Renal pelvis (tissue), 1 donor: ENCODE measurements at regions not wholly inside any gene's neighbourhood (a gene's known extent, or its start where the extent isn't known, plus 50 kb on each side); places are given as distances from the start of the nearest gene placed in this dataset.
"Not testable (repeated sequence)": the region's sequence is repeated elsewhere in the genome, so short reads cannot be mapped to it uniquely, and the experiment has no call there.

Experiments
- DNase-seq: peaks from one replicate; pipeline ENCODE4 v3.0.0-alpha.2; 2013

DNA sequence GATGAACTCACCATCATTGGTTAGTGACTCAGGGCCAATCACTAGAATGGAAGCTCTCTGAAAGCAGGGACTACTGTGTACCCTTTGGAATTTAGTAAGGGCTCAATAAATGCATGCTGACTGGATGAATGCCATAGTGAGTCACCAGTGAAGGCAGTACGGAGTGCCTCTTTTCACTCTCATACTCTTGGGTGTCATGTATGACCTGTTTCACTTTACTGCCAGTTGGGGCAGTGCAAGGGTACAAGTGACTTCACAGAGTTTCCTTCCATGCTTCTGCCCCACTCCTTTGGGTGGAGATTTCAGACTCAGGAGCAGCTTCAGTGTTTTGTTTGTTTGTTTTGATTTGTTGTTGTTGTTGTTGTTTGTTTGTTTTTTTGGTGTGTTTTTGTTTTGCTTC, 57.7 kb downstream of the SOX3 start:
- DNase-seq, result no peak

- DNase-seq, result peak; percentile 2
These were observed 64.0 kb downstream of the SOX3 start for GRCh38 chrX:140440876-140441275.

DNA sequence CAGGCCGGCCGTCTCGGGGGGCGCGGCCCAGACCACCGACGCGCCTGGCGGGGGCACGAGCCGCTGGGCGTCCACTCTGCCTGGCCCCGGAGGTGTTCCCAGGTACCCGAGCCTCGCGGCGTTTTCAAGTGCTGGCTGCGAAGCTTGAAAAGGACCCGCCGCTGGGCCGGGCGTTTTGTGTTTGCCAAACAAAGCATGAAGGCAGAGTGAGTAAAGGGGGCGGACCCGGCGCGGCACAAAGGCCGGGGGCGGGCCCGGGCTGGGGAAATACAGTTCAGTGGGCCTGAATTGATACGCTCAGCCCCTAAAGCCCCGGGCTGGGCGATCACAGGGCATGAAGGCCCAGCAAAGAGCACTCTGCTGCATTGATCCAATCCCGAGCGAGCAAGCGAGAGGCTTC, 65.4 kb downstream of the SOX3 start:
- peak; percentile 30 for DNase-seq

DNA sequence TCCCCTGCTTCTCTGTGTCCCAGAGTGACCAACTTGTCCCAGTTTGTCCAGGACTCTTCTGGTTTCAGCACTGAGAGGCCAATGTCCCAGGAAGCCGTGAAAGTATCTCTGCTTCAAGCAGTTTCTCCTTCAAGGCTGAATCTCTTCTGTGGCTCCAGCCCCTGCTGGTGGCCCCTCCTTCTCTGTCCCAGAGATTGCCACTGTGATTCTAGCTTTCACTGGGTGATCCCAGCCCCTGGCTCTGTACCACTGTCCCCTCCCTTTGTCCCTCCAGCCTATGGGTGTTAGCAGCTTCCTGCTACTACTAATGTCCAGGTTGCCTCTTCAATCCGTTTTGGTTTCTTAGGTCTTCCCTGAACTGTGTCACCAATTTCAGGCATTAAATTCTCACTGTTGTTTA, 70.5 kb downstream of the SOX3 start:
- no peak for DNase-seq

DNA sequence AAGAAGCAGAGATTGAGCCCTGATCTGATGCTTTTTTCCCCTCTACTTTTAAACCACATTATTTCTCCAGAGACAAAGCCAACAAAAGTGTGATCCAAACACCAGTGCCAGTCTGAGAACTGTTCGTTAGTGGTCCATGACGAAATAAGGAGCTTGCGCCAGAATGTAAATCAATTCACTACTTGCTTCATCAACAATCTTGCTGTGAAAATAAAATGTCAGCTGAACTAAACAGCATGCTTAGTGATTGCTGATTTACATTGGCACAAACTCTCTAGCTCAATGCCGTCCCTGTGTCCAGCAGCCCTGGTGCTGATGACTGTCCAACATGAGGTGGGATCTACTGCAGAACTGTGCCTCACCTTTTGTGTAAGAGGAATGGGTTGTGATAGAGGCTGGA, 71.3 kb downstream of the SOX3 start:
- DNase-seq, result no peak

DNA sequence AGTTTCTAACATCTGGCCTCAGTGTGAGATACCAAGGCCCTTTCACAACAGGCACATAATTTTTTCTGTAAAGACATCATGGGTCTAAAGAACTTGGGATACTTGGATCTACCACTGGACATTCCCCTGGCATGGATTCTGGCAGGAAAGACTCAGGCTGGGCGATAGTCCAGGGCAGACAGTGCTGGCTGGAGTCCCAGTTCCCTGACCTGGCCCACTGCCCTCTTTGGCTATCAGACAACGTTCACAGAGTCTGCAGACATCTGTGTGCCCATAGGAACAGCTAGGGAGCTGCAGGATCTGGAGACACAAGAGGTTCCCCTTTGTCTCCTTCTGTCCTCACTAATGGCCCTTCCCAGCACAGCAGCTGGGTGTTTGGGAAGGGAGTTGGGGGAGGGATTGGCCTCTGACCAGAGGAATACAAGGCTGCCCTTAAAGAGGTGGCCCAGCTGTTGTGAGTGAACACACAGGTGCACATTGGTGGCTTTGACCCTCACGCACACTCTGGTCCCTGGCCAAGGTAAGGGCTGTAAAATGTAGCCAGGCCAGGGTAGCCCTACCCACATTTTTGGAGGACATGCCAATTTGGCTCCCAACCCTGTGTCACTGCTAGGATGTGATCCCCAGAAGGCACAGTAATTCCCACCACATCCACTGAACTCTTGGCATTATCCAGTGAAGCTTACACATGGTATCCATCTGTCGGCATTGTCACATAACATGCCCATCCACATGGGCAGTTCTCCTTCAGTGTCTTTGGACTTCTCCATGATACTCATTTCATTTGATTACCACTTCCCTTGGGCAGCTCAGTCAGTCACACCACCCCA, 72.3 kb downstream of the SOX3 start:
- DNase-seq, result no peak

DNA sequence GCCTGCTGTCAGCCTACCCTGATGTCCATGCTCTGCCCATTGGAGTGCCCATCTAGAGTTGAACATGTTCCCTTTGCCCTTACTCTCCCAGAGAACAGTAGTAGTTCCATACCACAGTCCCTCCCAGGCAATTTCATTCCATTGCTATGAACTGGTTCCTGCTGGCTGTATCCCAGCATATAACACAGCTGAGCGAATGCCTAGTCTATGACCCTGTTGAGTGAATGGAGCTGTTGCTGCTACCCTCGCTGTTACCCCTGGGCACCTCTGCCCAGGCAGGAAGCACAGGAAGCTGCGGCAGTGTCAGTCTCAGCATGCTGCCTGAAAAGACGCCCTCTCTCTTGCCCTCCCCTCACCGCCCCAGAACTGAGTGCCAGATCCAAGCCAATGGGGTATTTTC, 73.3 kb downstream of the SOX3 start:
- DNase-seq, result no peak

GRCh38 chrX:140425712-140426395, 79.0 kb downstream of the SOX3 start:
- no peak for DNase-seq

DNA sequence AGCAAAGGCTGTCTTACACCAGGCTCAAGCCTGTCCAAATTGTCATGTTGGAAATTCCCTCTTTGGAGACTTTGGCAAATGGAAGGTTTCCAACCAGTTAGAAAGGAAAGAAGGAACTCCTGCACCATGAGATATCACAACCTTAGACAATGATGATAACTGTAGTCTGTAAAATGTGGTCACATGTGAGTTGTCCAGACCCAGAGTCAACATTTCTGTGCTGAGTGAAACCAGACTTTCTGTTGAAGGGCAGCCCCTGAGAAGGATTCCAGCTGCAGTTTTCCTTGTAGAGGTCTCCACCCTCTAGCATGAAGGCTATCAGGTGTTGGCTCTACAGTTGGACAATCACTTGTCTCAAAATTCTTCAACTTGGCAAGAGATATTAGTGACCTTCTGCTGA, 82.4 kb downstream of the SOX3 start:
- DNase-seq, result no peak

DNA sequence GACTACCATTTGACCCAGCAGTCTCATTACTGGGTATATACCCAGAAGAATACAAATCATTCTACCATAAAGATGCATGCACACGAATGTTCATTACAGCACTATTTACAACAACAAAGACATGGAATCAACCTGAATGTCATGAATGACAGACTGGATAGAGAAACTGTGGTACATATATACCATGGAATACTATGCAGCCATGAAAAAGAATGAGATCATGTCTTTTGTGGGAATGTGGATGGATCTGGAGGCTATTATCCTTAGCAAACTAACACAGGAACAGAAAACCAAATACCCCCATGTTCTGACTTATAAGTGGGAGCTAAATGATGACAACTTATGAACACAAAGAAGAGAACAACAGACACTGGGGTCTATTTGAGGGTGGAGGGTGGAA, 102.7 kb downstream of the SOX3 start:
- DNase-seq, result not testable (repeated sequence)

DNA sequence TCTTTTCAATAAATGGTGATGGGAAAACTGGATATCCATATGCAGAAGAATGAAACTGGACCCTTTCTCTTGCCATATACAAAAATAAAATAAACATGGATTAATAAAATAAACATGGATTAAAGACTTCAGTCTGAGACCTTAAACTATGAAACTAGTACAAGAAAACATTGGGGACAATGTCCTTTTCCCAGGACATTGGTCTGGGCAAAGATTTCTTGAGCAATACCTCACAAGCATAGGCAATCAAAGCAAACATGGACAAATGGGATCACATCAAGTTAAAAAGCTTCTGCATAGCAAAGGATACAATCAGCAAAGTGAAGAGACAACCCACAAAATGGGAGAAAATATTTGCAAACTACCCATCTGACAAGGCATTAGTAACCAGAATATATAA, 108.5 kb downstream of the SOX3 start:
- not testable (repeated sequence) for DNase-seq

- DNase-seq, result no peak
These were observed 111.4 kb downstream of the SOX3 start for GRCh38 chrX:140393507-140393906.

GRCh38 chrX:140391313-140391712, 113.6 kb downstream of the SOX3 start:
- no peak for DNase-seq

DNA sequence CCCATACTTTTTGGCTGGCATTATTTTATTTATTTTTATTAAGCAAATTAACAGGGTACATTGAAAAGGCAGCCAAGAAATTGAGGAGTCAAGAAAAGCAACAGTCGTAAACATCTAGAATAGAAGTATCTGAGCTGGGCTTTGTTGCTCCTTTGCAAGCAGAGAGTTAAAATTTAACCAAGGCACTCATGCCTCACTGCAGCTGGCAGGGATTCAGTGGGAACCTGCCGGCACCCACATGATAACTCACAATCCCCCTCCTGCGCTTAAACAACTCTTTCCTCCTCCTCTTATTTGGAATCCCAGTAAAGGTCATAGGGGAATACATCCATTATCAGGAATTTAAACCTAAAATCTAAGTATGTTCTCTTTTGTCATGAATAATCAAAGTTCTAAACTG, 115.5 kb downstream of the SOX3 start:
- DNase-seq, result peak; percentile 0

GRCh38 chrX:140362861-140363260, 142.0 kb downstream of the SOX3 start:
- no peak for DNase-seq

DNA sequence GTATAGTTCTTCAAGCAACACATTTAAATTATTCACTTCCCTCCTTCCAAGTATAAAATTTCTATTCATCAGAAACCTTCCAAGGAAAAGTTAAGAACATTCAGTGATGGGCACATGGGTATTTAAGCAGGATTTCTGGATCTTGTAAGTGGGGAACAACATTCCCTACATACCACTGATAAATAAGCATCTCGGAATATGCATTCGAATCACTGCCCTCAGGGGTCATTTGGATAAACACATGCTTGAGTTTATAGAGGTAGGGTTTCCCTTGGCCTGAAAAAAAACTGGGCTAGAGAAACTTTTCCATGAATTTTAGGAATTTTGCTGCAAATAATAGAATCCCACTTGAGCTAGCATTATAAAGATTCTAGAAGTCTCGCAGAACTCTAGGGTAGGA, 143.9 kb downstream of the SOX3 start:
- no peak for DNase-seq

- no peak for DNase-seq
These were observed 144.6 kb downstream of the SOX3 start for GRCh38 chrX:140360284-140360683.

GRCh38 chrX:140355922-140356321, 148.9 kb downstream of the SOX3 start:
- no peak for DNase-seq

GRCh38 chrX:140355429-140355828, 149.4 kb downstream of the SOX3 start:
- no peak for DNase-seq

- no peak for DNase-seq
These were observed 150.3 kb downstream of the SOX3 start for GRCh38 chrX:140354431-140355120.

- DNase-seq, result no peak
These were observed 158.1 kb downstream of the SOX3 start for GRCh38 chrX:140346729-140347128.

DNA sequence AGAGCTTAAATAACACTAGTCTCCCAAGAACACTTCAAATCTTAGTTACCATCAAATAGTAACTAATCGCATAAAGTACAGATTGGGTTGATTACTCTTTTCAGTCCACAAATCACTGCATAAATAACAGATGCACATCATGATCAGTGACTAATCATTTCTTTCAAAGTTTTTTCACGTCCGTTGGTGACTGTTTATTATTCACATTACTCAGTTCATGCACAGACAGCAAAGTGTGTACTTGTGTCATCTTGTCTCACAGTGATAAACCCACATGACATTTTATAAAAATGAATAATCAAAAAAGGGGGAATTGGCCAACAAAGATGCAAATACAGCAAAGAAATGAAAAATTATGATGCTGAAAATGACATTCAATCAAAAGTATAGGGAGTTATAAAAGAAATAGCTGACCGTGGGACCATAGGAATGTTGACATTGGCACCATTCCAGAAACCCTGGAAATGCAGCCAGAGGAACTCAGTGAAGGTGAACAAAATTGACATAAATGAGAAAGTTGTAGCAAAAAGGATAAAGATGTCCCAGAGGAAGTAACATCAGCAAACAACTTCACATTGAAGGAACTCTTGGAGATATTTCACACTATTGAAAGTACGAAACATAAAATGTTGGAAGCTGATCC, 161.5 kb downstream of the SOX3 start:
- peak; percentile 0 for DNase-seq

GRCh38 chrX:140342410-140342809, 162.5 kb downstream of the SOX3 start:
- no peak for DNase-seq
